ENCODE measurements at regions not wholly inside any gene's neighbourhood (a gene's known extent, or its start where the extent isn't known, plus 50 kb on each side); places are given as distances from the start of the nearest gene placed in this dataset.

DNA sequence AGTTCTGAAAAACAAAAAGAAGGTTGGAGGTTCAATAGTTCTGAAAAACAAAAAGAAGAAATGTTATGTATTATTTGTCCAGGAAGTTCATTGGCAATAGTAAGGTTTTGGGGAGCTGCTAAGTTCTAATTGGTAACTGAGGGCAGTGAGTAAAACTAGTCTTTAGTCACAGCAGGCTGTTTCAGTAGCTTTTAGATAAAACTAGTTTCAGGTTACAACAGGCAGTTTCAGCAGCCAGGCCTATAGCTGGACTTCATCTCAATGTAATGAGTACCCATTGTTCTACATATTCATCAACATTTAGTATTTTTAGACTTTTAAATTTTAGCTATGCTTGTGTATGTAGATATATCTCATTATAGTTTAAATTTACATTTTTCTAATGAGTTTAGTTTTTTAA, 639.3 kb downstream of the TOX3 start:
- DNase-seq (ENCODE audit: low read depth in 2 of 2) = no peak

DNA sequence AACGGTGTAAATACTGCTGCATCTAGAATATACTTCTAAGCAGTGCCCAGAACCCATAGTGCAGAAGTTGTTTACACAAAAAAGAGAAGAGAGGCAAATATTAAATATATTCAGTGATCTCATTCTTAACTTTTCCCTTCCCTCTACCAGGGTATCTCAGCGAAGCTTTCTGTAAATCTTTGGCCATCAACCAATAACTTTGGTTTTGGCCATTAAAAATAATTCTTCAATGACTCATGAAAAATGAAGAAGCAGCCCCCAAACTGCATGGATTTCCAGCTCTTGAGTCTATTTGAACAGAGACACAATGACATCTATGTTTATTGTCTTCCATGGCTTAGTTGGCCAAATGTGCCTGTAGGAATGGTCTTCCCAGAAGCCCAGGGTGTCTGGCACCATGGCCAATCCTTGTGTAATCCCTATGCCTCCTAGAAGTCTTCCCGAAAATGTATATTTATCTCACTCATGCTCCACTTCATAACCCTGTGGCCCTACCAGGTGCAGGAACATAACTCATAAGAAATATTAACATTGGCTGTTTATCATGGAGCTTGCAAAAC, 646.6 kb downstream of the TOX3 start:
- no peak for DNase-seq (ENCODE audit: low read depth in 2 of 2)

DNA sequence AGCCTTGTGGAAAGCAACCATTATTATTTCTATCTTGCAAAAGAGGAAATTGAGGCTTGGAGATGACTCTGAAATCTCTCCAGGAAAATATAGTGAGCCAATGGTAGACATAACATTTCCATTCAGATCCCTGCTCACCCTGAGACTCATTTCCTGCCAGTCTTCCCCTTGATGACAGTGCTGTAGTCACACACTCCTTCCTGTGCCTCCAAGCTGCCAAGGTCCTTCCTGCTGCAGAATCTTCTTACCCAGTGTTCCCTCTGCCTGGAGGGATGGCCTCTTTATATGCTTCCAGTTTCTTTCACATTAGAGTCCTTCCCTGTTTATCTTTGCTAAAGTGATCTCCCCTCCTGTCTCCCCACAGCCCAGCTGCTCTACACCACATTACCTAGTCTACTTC, 648.1 kb downstream of the TOX3 start:
- DNase-seq (ENCODE audit: low read depth in 2 of 2) = no peak

DNA sequence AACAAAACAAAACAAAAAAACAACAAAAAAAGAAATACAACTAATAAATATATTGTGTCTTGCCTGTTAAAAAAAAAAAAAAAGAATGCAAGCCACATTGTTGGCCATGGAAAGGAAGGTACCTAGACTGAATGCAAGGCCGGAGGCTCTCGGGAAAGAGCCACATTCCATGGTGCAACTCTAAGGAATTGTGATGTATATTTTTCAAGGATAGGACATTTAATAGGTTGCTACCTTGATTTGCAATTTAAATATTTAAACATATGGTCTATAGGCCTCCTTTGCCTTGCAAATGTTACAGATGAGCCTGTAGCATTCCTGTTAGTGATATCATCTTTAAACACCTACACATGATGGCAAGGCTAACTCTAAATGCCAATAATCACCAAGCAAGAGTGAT, 650.9 kb downstream of the TOX3 start:
- DNase-seq (ENCODE audit: low read depth in 2 of 2) = no peak

DNA sequence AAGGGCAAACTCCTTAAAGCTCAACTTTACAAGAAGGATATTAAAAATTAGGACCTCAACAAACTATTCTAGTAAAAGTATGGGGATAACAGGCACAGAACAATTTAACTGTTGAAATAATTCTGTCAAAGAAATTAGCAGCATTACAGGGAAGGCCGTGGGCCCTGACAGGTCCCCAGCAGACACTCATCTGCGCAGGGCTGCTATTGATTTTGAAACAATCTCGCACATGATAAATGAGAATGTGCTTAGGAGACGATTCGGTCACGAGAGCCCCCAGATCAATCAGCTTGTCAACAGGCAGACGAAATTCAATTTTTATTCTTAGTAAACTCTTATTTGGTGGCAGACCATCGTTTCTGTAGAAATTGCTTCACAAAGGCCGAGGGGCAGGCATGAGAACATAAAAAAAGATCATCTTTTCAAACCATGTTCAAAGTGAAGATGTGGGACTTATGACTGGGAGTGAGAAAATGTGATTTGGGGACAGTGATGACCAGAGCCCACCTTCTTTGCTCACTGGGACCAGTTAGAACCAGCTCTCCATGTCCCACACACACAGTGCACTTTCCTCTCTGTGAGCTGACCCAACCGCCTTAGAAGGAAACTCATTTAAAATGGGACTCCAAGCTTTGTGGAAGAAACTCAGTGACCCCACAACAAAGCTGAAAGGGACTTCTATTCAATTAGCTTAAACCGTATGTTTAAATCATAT, 654.5 kb downstream of the TOX3 start:
- no peak for DNase-seq (ENCODE audit: low read depth in 2 of 2)

DNA sequence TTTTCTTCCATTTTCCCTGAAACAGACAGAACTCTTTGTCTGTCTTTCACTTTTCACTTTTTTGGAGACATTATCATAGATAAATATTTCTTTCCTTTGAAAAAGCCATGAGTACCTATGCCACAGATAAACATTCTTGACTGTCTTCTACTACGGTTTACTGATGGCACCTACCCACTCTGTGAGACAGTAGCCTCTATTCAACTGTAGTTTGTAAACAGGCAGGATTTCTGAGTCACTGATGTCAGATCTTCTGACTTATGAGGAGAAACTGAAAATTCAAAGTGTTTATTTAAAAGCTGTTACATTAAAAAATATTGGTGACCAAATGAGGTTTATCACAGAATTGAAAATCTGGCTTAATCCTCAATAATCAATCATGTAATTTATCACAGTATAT, 658.4 kb downstream of the TOX3 start:
- DNase-seq (ENCODE audit: low read depth in 2 of 2) = no peak

DNA sequence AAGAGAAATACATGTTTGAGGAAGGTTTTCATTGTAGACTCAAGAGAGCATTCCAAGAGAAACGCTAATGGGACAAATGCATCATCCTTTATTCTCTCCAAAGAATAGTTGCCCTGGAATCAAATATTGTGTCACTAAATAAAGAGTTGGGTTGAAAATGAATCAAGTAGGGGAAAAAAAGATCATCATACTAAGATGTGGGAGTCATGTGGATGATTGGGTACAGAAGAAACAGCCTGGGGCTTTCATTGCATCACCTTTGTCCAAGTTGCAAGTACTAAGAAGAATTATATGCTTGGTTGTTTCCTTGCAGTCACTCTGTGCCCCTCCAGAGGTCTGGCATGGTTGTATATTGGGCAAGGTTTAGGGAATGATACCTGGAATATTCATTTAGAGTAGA, 658.9 kb downstream of the TOX3 start:
- no peak for DNase-seq (ENCODE audit: low read depth in 2 of 2)

DNA sequence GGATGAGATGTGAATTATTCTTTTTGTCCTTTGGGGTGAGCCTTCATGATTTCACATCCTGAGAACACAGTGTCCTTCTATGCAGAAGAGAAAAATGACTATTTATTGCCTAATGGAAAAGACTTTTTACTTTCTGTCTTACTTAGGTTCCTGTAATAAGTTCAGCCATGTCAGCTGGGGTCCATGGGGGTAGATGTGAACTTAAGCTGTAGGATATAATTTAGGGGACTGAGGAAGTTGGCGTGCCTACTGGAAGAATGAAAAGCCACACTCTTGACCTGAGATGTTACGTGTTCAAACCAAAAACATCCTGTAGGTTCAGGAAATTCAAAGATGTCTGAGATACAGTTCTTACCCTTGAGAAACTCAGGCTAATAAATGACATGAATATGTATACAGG, 660.5 kb downstream of the TOX3 start:
- DNase-seq (ENCODE audit: low read depth in 2 of 2) = no peak

DNA sequence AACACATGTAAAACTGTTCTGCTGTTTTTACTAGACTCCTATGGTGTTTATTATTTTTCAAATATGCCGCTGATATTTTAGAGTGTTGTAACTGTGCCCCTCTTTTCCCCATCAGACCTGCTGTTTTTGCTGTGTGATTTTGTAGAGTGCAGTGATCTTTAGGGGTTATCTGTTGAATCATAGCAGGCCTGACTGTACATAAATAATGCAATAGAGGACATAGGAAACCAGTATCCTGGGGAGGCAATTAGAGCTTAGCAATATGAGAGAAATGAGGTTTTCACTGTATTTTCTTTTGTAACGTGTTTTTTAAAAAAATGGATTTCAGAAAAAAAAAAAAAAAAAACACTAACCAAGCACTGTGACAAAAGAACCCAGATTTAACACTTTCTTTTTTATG, 662.2 kb downstream of the TOX3 start:
- no peak for DNase-seq (ENCODE audit: low read depth in 2 of 2)

DNA sequence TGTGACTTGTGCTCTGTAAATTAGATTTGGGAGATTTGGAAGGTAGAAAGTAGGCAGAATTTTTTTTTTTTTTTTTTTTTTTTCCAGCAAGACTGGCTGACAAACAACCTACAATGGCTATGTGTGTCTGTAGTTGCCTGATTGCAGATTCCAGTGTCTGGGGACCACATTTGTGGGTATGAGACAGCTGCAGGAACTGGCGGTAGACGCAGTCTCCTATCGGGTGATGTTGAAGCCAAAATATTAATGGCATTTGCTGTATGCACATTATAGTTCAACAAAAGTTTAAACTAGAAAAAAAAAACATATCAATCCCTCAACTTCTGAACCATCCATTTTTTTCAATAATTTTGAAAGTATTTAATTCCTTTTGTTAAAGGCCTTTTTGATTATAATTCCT, 665.2 kb downstream of the TOX3 start:
- peak; percentile 26 to 33 for DNase-seq (ENCODE audit: low read depth in 2 of 2)

DNA sequence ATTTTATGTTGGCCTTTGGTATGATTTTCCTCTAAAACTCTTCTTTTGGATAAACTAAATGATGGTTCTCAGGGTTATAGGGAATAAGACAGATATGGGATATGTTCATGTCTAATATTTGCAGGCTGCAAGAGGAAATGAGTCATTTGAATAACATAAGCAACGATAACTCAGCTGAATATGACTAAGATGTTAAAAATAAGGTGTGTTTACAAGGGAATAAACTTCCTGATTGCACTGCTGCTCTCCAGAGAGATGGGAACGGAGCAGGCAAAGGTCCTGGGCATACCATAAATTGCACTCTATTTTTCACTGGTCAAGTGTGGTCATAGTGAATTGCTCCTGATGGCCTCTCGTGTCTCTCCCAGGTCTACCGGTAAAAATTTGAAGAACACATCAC, 666.2 kb downstream of the TOX3 start:
- DNase-seq (ENCODE audit: low read depth in 2 of 2) = peak; percentile 17 to 23

DNA sequence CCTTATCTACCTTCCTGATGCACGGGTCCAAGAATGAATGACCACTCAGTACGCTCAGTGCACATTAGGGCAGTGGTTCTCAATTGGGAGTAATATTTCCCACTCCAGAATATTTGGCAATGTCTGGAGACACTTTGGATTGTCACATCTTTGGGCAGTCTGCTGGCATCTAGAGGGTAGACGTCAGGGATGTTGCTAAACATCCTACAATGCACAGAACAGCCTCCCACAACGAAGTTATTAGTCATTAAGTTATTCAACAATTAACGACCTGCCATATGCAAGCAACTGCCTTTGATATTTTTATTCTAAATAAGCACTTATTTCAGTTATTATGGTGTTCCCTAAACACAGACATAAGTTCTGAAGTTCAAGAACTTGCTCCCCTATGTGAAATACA, 669.3 kb downstream of the TOX3 start:
- no peak for DNase-seq (ENCODE audit: low read depth in 2 of 2)

DNA sequence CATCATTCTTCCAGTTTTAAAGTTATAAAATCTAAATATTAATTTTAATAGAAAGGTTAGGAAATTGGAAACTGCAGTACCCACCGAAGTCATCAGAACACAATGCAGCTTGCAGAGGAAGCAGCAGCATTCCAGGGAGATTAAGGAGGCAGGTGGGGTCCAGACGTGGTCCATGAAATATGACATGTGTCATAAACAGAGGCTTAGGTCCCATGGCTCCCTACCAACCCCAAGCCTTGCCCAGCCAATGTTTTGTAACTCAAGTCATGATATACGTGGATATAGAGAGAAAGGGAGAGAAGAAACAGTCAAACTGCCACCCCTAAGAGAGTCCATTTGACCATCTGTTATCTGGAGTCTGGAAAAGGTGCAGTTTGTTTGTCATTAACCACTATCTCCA, 670.0 kb downstream of the TOX3 start:
- DNase-seq (ENCODE audit: low read depth in 2 of 2) = no peak

DNA sequence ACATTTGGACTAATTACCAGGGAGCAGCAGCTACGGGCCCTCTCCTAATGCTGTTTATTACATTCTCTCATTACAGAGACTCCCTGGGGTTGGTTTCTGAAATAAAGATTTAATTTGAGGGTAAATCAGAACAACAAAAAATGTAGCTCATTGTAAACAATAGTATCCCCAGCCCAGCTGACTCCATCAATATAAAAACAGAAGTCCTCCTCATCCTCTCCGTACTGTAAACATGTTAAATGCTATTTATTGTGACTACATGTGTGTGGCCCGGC, 670.4 kb downstream of the TOX3 start:
- no peak for DNase-seq (ENCODE audit: low read depth in 2 of 2)

DNA sequence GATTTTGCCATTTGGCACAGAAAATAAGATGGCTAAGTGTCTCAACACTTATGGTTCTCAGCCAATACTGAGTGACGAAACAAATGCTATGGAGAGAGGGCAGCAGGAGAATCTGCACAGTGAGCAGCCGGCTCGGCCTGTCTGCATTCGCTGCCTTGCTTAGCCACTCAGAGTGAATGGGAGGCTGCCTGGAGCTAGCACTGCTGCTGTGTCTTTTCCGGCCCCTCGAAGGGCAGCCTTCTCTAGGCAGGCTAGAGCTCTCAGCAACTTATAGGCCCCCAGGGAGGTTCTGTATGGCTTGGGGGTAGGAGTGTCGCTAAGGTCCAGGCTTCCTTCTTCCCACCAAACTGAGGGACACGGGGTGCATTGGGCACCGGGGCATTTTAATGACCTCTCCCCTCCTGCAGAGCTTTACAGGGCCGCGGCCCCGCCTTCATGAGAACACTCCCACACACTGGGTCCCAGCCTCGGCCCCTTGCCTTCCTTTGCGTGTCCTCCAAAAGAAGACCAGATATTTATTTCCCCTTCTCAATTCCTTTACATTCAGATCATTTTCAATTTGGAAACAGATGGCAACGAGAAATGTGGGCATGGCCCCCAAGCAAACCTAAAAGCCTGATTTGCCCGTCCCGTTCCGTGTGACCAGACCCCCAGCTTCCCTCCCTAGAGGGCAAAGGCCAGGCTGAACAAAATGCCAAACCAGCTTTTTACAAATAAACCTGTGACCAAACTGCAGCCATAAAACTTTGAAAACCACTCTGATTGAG, 670.9 kb downstream of the TOX3 start:
- no peak for DNase-seq (ENCODE audit: low read depth in 2 of 2)

DNA sequence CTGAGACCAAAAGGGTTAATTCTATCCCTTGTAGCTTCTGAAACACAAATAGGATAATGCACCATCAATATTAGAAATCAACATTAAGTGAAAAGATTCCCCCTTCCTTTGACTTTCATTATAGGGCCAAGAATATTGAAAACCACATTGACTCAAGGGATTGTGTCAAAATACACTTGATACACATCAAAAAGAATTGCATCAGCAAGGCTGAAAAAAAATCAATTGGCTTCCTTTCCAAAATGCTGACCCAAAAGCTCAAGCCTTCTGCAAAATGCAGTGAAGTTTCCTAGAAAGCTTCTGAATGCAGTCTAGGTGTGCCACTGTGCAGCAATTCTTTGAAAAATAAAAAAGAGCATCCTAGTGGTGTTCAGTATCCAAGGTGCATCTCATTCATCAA, 674.4 kb downstream of the TOX3 start:
- no peak for DNase-seq (ENCODE audit: low read depth in 2 of 2)

DNA sequence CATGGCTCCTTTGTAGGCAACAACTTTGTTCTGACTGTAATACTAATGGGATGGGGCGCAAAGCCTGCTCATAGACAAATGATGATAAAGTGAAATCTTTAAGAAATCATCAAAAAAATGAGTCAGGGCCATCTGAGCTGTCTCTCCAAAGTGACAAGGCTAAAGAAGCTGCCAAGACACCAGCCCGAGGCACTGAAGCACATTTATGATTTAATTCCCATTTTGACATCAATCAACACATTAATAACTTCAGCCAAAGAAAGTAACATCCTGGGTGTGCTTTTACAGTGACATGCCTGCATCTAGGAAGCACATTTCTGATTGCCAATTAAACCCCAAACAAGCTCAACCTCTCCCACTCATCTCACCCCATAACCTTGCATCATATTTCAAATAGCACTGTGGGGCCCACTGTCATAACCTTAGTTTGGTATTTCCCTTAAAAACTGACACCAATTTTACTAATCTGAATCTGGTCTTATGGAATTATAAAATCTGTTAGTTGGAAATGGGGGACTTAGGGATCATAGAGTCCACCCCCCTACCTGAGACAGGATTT, 676.6 kb downstream of the TOX3 start:
- DNase-seq (ENCODE audit: low read depth in 2 of 2) = no peak

DNA sequence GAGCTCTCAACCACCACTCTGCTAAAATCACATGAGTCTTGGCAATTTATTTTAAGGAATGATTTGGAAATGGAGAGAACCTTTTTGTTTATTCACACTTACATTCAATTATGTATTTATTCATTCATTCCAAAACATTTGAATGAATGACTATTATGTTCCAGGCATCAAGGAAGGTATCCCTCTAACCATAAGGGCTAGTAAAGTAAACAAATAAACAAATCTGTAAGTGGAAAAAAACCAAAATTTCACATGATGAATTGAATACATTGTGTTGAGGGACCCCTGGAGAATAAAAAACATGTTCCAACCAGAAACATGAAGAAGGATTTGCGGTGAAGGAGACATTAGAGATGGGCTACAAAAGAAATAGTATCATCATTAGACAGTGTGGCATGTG, 677.8 kb downstream of the TOX3 start:
- no peak for DNase-seq (ENCODE audit: low read depth in 2 of 2)

DNA sequence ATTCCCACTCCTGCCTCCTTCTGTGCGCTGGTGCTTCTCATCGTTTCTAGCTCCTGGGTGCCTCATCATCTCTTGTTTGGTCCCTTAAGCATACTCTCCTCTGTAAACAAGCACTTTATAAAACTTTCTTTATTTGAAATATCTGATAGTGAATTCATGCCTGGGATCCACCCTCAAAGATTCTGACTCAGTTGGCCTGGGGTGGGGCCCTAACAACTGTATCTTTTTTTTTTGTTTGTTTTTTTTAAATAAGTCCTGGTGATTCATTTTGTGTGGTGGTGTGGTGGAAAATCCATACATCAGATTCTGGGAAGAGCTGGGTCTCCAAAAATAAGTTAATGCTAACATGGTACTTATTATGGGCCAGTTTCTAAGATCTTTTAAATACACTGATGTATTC, 678.3 kb downstream of the TOX3 start:
- DNase-seq (ENCODE audit: low read depth in 2 of 2) = no peak

DNA sequence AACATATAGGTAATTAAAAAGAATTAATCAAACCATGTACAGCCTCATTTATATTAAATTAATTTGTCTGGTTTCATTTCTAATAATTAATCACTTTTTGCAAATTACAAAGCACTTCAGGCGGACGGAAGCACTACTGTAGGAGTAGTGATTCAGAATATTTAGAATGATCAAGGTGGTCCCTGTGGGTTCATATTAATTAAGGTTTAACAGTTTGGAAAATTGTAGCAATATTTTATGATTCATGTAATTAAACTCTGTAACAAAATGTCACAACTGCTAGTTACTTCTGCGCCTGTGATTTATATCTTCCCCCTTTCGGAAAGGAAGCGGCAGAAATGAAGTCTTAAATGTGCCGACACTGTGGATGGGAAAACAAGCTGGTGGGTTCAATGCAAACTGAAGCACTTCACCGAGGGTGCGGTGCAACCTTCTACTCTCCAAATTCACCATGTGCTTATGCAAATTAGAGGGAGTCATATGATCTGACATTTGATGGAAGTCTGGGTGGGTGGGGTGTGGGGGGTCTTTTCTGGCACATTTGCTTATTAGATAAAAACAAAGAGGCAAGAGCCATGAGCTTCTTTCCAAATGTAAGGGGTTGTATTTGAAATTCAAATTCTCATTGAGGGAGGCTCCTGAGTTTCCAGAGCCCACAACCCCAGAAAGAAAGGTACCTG, 679.4 kb downstream of the TOX3 start:
- DNase-seq (ENCODE audit: low read depth in 2 of 2) = no peak

DNA sequence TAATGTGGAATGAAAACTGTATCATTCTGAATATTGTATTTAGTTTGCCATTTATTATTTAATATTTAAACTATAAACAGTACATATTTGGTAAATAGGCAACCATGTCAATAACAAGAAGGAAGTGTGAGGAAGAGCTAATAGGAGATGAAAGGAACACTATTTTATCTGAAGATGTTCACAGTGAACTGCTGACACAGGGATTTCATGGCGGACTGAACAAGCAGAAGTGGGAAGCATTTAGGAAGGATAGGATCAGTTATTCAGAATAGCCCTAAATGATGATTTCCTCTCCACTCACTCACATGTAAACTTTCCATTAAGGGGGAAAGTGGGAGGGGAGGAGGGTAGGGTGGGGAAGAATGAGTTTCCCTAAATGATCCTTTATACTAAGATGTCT, 682.4 kb downstream of the TOX3 start:
- no peak for DNase-seq (ENCODE audit: low read depth in 2 of 2)

DNA sequence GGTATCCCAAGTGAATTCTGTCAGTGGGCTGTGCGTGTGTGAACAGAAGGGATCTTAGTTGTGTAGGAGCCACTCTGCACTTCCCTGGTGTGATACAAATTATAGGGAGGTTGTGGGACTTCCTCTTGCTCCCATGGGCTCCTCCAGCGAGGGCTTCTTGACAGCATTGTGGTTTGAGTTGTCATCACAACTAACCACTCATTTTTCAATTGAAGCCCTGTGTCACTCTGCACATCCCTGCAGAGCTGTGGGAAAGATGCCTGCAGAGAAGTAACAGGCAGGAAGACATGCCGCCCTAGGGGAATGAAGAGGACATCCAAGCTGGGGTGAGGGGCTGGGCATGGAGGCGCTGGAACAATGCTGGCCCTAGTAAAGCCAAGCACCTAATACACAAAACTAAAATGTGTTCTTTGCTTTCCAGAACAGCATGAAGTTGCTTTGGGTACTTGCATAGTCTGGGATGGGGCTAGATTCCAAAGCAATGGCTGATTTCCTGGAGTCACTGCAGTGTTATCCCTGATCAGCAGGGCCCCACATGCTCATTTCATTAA, 692.5 kb downstream of the TOX3 start:
- peak; percentile 28 to 35 for DNase-seq (ENCODE audit: low read depth in 2 of 2)

Data from fibroblast of skin of left biceps (primary cell).